MV-4-11 (cell line): ENCODE measurements at regions not wholly inside any gene's neighbourhood (a gene's known extent, or its start where the extent isn't known, plus 50 kb on each side); places are given as distances from the start of the nearest gene placed in this dataset.
A peak's percentile ranks its signal among the peaks of the same experiment; 100 is the strongest.

Experiments used
- DNase-seq: peaks from one replicate; lab custom pipeline; 2025; lab: John Stamatoyannopoulos, UW

DNA sequence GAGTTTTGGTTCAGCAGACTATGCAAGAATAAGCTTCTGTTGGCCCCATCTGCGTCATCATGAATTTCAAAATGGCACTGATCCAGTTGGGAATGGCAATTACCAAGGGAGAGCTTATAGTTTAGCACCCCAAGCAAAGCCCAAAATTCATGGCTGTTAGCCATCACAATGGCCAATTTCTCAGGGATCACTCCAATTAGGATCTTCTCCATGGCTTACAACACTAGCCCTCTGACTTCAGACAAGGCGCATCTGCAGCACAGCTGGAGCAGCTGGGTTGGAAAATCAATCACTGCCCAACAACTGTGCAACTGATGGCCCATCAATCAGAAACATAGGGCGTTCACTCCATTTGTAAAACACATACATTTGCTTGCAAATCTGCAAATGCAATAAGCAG, 273.6 kb downstream of the SRBD1 start:
- DNase-seq = no peak

- no peak for DNase-seq
Observed at GRCh38 chr2:45334205-45334604, 276.9 kb downstream of the SRBD1 start.

GRCh38 chr2:45332567-45332966, 278.5 kb downstream of the SRBD1 start:
- no peak for DNase-seq

- DNase-seq = peak; percentile 72
Observed at GRCh38 chr2:45332094-45332493, 279.0 kb downstream of the SRBD1 start.

GRCh38 chr2:45331410-45331786, 279.7 kb downstream of the SRBD1 start:
- no peak for DNase-seq

DNA sequence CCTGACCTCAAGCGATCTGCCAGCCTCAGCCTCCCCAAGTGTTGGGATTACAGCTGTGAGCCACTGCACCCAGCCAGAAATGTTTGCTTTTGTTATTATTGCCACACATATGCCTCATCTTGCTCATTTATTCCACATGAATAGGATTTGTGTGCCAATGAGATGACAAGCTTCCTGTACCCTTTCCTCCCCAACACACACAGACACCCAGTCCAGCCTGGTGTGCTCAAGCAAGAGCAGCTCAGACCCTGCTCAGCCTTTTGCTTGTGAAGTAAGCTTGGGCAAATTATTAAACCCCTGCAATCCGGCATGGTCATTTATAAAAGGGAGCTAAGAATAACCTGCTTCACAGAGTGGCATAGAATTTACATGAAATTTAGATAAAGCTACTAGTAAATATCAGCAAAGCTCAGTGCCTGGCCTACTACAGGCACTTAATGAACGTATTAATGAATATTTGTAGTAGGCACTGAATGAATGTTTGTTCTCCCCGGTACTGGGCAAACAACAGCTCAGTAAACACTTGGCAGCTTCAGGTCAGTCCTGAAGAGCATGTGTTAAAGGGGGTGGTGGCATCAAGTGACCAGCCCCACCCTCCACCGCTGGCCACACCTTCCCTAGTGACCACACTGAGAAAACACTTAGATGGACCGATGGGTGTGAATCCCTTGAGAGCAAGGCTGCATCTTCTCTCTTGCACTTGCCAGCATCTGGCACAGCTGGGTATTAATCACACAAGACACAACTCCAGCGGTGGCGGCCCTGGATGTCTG, 280.2 kb downstream of the SRBD1 start:
- DNase-seq = no peak

DNA sequence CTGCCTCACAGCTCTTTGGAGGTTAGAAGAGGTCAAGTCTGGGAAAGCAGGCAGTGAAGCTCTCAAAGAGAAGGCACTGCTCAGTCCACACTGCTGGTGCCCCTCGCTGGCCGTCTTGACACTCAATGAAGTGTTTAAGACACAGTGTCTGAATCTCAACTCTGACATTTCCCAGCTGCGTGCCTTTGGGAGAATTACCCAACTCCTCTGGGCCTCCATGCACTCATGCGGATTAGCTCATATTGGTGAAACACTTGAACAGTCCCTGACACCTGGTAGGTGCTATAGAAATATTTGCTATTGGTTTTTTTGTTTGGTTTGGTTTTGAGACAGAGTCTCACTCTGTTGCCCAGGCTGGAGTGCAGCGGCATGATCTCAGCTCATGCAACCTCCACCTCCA, 281.0 kb downstream of the SRBD1 start:
- no peak for DNase-seq

- DNase-seq = peak; percentile 81
Observed at GRCh38 chr2:45329045-45329677, 281.9 kb downstream of the SRBD1 start.

- no peak for DNase-seq
Observed at GRCh38 chr2:45328264-45328870, 282.7 kb downstream of the SRBD1 start.

GRCh38 chr2:45323344-45323743, 287.7 kb downstream of the SRBD1 start:
- peak; percentile 8 for DNase-seq

- no peak for DNase-seq
Observed at GRCh38 chr2:45320956-45321355, 290.1 kb downstream of the SRBD1 start.

DNA sequence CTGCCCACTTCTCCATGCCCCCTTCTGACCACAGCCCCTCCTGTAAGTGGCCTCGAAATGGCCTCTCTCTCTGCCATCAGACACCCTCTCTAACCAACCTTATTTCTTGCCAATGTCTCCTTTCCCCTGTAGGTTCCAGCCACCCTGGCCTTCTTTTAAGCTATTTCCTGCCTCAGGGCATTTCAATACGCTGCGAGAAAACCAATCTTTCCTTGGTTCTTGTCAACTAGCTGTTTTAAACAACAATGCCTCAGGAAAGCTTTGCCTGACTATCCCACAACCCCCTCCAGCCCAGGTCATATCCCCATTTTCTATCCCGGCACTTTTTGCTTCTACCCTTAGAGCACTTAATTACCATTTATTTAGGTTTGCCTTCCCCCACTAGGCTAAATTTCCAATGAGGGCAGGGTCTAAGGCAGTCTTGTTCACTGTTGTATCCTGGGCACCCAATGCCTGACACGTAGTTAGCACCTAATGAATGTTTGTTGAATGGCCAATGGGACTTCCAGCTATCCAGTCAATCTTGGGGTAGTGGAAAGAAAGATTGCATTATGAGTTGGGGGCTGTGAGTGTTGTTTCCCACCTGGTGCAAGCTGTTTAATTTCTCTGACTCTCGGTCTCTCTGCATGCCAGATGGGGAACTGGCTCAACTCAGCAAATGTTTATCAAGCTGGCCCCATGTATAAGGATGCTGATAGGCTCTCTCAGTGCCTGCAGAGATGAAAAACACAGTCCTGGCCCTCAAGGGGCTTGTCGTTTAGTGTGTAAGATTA, 291.2 kb downstream of the SRBD1 start:
- no peak for DNase-seq

DNA sequence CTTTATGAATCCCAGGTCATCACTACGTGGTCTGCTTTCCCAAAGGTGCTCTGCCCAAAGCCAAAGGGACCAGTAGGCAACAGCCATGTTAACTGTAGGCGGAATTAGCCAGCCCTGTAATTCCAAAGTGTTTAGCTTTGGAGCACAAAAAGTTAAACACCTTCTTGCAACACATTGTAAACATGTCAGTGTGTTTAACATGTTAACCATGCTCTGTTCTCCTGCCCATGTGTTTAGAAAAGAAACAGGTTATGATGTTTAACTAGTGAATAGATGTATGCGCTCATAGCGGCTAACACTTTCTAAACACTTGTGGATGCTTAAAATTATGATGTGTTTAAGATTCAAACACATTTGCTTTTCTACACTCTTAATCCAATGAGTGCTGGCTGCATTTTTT, 292.4 kb downstream of the SRBD1 start:
- no peak for DNase-seq

- no peak for DNase-seq
Observed at GRCh38 chr2:45316576-45317338, 294.3 kb downstream of the SRBD1 start.

GRCh38 chr2:45315861-45316260, 295.2 kb downstream of the SRBD1 start:
- no peak for DNase-seq

- no peak for DNase-seq
Observed at GRCh38 chr2:45312275-45312674, 298.8 kb downstream of the SRBD1 start.

DNA sequence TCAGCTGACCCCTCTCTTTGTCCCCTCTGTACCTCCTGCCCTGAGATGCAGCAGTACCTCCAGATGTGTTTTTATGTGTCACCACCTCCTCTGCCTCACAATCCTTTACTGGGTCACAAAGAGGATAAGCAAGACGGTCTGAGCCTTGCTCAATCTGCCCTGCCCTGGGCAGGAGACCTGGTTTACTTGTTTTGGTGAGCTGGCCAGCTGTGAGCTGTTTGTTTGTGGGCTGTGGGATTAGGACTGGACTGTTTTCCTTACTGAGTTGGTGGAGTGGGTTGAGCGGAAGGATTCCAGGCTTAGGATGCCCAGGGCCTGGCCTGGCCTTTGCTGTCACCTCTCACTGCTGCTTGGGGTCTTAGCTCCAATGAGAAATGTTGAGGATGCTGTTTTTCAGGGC, 299.5 kb downstream of the SRBD1 start:
- DNase-seq = no peak

DNA sequence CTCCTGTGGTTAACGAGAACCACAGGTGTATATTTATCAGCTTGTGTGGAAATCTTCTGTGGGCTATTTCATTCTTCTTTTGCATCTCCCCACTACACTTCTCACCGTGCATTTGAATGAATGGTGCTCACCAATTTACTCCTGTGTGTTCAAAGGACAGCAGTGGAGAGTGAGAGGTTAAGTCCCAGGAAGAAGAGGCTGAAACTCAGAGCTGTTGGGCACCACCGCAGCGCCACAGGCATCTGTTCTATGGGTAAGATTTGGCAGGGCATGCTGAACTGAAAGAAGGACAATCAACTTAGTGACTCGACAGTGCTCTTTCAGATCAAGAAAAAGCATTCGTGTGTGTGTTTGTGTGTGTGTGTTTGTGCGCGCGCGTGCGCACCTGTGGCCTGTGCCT, 297.9 kb upstream of the SIX2 start:
- DNase-seq = no peak

GRCh38 chr2:45305599-45305998, 296.3 kb upstream of the SIX2 start:
- no peak for DNase-seq

DNA sequence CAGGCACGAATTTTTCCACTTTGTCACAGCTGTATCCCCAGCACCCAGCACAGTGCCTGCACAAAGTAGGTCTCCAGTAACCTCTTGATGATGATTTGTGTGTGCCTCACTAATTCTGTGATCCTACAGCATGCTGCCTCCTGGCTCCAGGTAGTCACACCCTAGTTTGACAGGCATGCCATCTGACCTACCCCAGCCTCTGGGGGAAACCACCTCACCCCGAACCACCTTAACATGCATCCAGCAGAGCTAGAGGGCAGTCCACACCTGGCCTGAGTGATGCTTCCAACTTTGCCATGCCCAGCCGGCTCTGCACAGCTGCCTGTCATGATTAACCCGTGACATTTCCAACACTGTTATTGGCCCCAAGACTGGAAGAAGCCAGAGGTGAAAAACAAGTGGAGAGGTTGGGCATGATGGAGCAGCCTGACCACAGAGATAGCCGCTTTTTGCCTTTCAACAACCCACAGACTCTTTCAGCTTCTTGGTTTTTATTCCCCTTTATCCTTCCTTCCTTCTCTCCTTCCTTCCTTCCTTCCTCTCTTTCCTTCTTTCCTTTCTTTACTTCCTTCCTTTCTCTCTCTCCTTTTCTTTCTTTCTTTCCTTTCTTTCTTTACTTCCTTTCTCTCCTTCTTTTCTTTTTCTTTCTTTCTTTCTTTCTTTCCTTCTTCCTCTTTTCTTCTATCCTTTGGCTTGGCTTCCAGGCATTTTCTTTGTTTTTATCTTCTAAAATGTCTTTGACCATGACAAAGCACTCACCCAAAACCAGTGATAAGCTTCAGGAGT, 294.4 kb upstream of the SIX2 start:
- DNase-seq = no peak
